ENCODE measurements at regions not wholly inside any gene's neighbourhood (a gene's known extent, or its start where the extent isn't known, plus 50 kb on each side); places are given as distances from the start of the nearest gene placed in this dataset.

GRCh38 chr18:60485201-60485600 is 112.6 kb upstream of the MC4R start (continued):
- no peak for TF ChIP-seq CBX5 (IDR thresholded peaks at IDR 0.05; ENCODE audit: low read depth, low read length)
- no peak for TF ChIP-seq TAF7 (optimal IDR thresholded peaks at IDR 0.05; ENCODE audit: borderline replicate concordance, low read depth, low read length)

Measured in H1 (cell line).